SU-DHL-6 (cell line): ENCODE measurements at regions not wholly inside any gene's neighbourhood (a gene's known extent, or its start where the extent isn't known, plus 50 kb on each side); places are given as distances from the start of the nearest gene placed in this dataset.

Experiments used
- H2AFZ ChIP-seq: fragments of 200-600 bp; sonication (generic); 2 replicates; pipeline ENCODE4 v1.6.1; 2014; ENCODE audit warnings: low read depth, mild to moderate bottlenecking, moderate library complexity, mixed read lengths, antibody characterized with exemption, low read length; ENCODE audit not compliant: severe bottlenecking
- H3F3A ChIP-seq: fragments of 200-600 bp; shearing (Covaris generic); 2 replicates; pipeline ENCODE4 v1.6.0; 2016; ENCODE audit warnings: antibody characterized with exemption, mild to moderate bottlenecking; ENCODE audit not compliant: insufficient read depth
- H3K27ac ChIP-seq: fragments of 200-600 bp; sonication (generic); 2 replicates; pipeline ENCODE4 v1.5.1; 2016; ENCODE audit warnings: low read depth, mild to moderate bottlenecking, low read length, moderate library complexity, mixed read lengths
- H3K27me3 ChIP-seq: fragments of 200-600 bp; sonication (generic), shearing (Covaris generic); 2 replicates; pipeline ENCODE4 v1.6.0; 2014; ENCODE audit warnings: mild to moderate bottlenecking, low read length
- H3K36me3 ChIP-seq: fragments of 200-600 bp; sonication (generic); 2 replicates; pipeline ENCODE4 v1.6.1; 2014; ENCODE audit warnings: mild to moderate bottlenecking, low read length, mixed read lengths
- H3K4me2 ChIP-seq: fragments of 300-600, 200-600 bp; shearing (Covaris generic), sonication (generic); 2 replicates; pipeline ENCODE4 v1.6.0; 2014; ENCODE audit warnings: low read length, low read depth, mild to moderate bottlenecking; ENCODE audit not compliant: poor library complexity, severe bottlenecking
- H3K4me3 ChIP-seq: fragments of 200-600 bp; sonication (generic); 2 replicates; pipeline ENCODE4 v1.5.1; 2014; ENCODE audit warnings: antibody characterized with exemption, low read length, mild to moderate bottlenecking, mixed read lengths; ENCODE audit not compliant: insufficient read depth, poor library complexity, severe bottlenecking
- H3K79me2 ChIP-seq: fragments of 200-600 bp; sonication (generic); 2 replicates; pipeline ENCODE4 v1.6.1; 2014; ENCODE audit warnings: mild to moderate bottlenecking, low read length, moderate library complexity; ENCODE audit not compliant: insufficient read depth
- H3K9ac ChIP-seq: fragments of 200-600 bp; sonication (generic); 2 replicates; pipeline ENCODE4 v1.7.0; 2014; ENCODE audit warnings: mild to moderate bottlenecking, low read length
- H3K9me2 ChIP-seq: fragments of 200-600 bp; sonication (generic); replicated peaks from 2 replicates; pipeline ENCODE4 v1.6.1; 2014; ENCODE audit warnings: low read length; ENCODE audit not compliant: insufficient read depth
- H3K9me3 ChIP-seq: fragments of 200-600 bp; sonication (generic); 2 replicates; pipeline ENCODE4 v1.6.1; 2014; ENCODE audit warnings: low read length, mixed read lengths; ENCODE audit not compliant: insufficient read depth
- H4K20me1 ChIP-seq: fragments of 200-600 bp; sonication (generic); 2 replicates; pipeline ENCODE4 v1.6.1; 2014; ENCODE audit warnings: low read depth, mild to moderate bottlenecking, antibody characterized with exemption, low read length, moderate library complexity, mixed read lengths
- EZH2phosphoT487 ChIP-seq: fragments of 200-600 bp; sonication (generic), shearing (Covaris generic); conservative IDR thresholded peaks from 2 replicates; pipeline ENCODE4 v1.6.1; 2018; ENCODE audit warnings: mild to moderate bottlenecking, antibody characterized with exemption, low read length, moderate library complexity, mixed read lengths
- TF ChIP-seq, protein P1 (sequence below): fragments of 200-600 bp; sonication (generic); IDR thresholded peaks from one replicate; pipeline ENCODE4 v1.5.1; 2017; ENCODE audit warnings: antibody characterized with exemption, mild to moderate bottlenecking, low read length, moderate library complexity; ENCODE audit not compliant: insufficient read depth, poor library complexity, severe bottlenecking

DNA sequence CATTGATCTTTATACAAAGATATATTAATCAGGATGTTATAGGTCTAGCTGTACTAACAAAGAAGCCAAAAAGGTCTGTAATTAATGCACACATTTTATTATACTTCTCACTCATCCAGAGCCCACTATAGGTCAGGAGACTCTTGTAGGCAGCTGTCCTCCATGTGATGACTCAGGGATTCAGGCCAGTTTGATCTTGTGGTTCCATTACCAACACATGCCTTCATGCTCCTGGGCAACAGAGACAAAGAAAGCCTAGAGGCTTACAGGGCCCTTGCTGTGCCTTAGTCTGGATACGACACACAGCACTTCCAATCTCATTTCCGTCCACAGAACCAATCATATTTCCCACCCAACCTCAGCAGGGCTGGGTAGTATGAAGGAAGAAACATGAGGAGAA is 150.3 kb upstream of the NCAM1 start:
- Histone ChIP-seq H4K20me1 (no peaks in the 10 kb centered on the region), H3K9ac (no peak overlapping the region), H3K27ac (no peak overlapping the region), H3K4me3 (no peak overlapping the region), H3K27me3 (no peaks in the 10 kb centered on the region), H3K9me2 (no peaks in the 10 kb centered on the region), H3F3A (no peaks in the 10 kb centered on the region), H3K4me2 (no peak overlapping the region), H3K36me3 (no peaks in the 10 kb centered on the region), H2AFZ (no peak overlapping the region), H3K9me3 (no peaks in the 10 kb centered on the region), H3K79me2 (no peaks in the 10 kb centered on the region)
- TF ChIP-seq EZH2phosphoT487: no peak
- TF ChIP-seq, protein P1, sequence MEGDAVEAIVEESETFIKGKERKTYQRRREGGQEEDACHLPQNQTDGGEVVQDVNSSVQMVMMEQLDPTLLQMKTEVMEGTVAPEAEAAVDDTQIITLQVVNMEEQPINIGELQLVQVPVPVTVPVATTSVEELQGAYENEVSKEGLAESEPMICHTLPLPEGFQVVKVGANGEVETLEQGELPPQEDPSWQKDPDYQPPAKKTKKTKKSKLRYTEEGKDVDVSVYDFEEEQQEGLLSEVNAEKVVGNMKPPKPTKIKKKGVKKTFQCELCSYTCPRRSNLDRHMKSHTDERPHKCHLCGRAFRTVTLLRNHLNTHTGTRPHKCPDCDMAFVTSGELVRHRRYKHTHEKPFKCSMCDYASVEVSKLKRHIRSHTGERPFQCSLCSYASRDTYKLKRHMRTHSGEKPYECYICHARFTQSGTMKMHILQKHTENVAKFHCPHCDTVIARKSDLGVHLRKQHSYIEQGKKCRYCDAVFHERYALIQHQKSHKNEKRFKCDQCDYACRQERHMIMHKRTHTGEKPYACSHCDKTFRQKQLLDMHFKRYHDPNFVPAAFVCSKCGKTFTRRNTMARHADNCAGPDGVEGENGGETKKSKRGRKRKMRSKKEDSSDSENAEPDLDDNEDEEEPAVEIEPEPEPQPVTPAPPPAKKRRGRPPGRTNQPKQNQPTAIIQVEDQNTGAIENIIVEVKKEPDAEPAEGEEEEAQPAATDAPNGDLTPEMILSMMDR: no peak

DNA sequence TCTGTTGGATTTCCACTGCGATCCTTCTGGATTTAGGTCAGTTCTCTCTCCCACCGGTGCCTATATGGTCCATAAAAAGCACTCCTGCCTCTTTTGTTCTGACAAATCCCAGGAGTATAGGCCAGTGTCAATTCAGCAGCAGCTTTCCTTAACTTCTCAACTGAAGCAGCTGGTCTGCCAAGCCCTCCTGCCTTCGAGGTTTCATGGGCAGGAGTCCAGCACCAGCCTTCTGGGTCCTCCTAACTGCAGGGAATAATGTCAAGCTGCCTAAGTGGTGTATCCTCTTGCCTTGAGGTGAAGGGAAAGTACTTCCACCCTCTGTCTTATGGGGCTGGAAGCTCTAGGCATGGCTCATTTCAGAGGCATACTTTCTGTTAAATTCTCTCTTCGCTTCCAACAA is 149.4 kb upstream of the NCAM1 start:
- H3K9me3 ChIP-seq: no peaks in the 10 kb centered on the region
- TF ChIP-seq EZH2phosphoT487: no peak
- TF ChIP-seq, protein P1: no peak
- H3K36me3 ChIP-seq: no peaks in the 10 kb centered on the region
- H3K4me3 ChIP-seq: no peak overlapping the region
- H3K79me2 ChIP-seq: no peaks in the 10 kb centered on the region
- no peaks in the 10 kb centered on the region for H3F3A ChIP-seq
- no peaks in the 10 kb centered on the region for H4K20me1 ChIP-seq
- H3K27ac ChIP-seq: no peak overlapping the region
- no peaks in the 10 kb centered on the region for H3K9me2 ChIP-seq
- no peak overlapping the region for H3K4me2 ChIP-seq
- no peaks in the 10 kb centered on the region for H3K27me3 ChIP-seq
- H3K9ac ChIP-seq: no peak overlapping the region
- no peak overlapping the region for H2AFZ ChIP-seq

DNA sequence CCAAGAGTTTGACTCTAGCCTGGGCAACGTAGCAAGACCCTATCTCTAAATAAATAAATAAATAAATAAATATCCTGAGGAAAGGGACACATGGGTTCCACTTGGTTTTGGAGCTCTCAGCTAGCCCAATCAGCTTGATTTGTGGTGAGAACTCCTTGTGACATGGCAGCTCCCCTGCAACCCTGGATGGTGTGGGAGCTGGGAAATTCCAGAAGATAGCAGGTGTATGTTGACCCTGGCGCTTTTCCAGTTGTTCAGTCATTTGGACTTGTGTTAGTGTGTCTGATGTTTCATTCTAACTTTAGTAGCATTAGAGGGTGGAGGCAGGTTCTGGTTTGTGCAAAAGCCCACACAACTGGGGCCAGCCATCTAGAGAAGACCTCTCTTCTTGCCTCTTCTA is 148.5 kb upstream of the NCAM1 start:
- Histone ChIP-seq H3F3A (no peaks in the 10 kb centered on the region), H3K36me3 (no peaks in the 10 kb centered on the region), H3K9me2 (no peaks in the 10 kb centered on the region), H3K9me3 (no peaks in the 10 kb centered on the region), H3K9ac (no peak overlapping the region), H3K27me3 (no peaks in the 10 kb centered on the region), H2AFZ (no peak overlapping the region), H3K27ac (no peak overlapping the region), H3K79me2 (no peaks in the 10 kb centered on the region), H3K4me2 (no peak overlapping the region), H4K20me1 (no peaks in the 10 kb centered on the region), H3K4me3 (no peak overlapping the region)
- TF ChIP-seq EZH2phosphoT487: no peak
- TF ChIP-seq, protein P1: no peak

DNA sequence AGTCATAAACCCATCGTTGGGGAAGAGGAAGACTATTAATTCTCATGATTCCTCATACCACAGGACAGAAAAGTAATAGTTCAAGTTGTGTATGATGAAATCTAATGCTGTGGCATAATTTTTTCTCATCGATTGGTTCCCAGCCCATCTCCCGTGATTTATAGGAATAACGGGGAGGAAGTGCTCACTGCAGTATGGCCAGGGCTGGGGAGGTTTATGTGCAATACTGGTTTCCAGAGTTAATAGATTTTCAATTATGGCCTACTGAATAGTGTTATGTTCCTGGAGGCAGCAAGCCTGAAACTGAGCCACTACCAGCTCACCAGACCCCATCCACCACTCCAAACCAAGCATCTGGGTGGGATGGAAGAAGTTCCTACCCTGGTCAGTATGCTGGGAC is 147.1 kb upstream of the NCAM1 start:
- TF ChIP-seq, protein P1: no peak
- TF ChIP-seq EZH2phosphoT487: no peak
- H3K4me3 ChIP-seq: no peak overlapping the region
- H4K20me1 ChIP-seq: no peaks in the 10 kb centered on the region
- no peaks in the 10 kb centered on the region for H3K9me2 ChIP-seq
- no peak overlapping the region for H2AFZ ChIP-seq
- H3K4me2 ChIP-seq: no peak overlapping the region
- no peaks in the 10 kb centered on the region for H3K9me3 ChIP-seq
- H3K9ac ChIP-seq: no peak overlapping the region
- no peaks in the 10 kb centered on the region for H3K36me3 ChIP-seq
- no peaks in the 10 kb centered on the region for H3K79me2 ChIP-seq
- no peak overlapping the region for H3K27ac ChIP-seq
- H3F3A ChIP-seq: no peaks in the 10 kb centered on the region
- H3K27me3 ChIP-seq: no peaks in the 10 kb centered on the region
